ENCODE measurements at regions not wholly inside any gene's neighbourhood (a gene's known extent, or its start where the extent isn't known, plus 50 kb on each side); places are given as distances from the start of the nearest gene placed in this dataset.

DNA sequence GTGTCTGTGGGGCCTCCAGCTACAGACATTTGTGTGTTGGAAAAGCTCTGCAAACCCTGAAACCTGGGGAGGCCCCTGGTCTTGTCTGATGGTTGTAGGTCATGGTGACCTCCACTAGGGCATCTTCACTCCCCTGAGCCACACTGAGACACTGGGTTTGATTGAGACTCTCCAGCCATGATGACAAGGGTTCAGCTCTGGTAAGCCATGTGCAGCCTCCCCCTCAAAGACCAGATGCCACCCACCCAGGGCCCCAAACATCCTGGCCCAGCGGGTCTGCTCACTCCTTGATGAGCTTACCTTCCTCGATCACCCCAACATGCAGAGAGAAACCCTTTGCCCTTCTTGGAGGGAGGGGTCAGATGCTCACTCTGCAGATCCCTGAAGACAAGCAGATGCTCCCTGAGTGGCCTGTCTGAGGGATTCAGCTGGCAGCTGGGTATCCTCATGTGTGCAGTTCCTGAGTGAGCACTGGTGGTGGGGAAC is 101.6 kb downstream of the METRNL start:
- Mint-ChIP-seq H3K27me3 (peaks cover 26% of the 10 kb centered on the region), H3K4me3 (no peak overlapping the region), H3K9me3 (no peaks in the 10 kb centered on the region), H3K4me1 (peaks cover 6% of the 10 kb centered on the region), H3K27ac (no peak overlapping the region), H3K36me3 (no peaks in the 10 kb centered on the region)
- ATAC-seq = no peak

DNA sequence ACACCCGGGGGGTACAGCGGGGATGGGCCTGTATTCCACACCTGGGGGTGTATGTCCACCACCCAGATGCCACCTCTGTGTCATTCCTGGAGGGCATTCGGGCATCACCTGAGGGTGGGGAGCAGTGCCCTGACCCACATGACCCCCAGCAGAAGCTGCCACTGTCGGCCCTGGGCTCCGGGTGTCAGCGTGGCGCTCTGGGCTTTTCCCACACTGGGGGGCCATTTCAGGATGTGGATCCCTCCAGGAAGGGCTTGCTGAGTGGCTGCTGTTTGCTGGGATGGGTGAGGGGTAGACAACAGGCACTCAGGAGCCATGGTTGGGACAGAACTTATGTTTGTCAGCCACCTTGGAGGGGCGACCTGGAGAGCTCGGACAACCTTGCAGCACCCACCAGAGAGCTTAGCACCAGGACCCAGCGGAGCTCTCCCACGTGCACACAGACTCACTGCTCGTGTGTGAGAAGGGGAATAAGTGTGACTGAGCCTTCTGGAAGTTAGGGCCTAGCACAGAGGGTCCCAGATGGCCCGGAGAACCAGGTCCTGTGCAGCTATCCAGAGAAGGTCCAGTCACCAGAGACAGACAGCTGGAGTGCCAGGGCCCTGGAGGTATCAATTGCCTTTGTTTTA is 102.7 kb downstream of the METRNL start:
- H3K36me3 Mint-ChIP-seq = no peaks in the 10 kb centered on the region
- no peak for ATAC-seq
- H3K9me3 Mint-ChIP-seq = no peaks in the 10 kb centered on the region
- H3K27ac Mint-ChIP-seq = no peak overlapping the region
- no peaks in the 10 kb centered on the region for H3K4me1 Mint-ChIP-seq
- H3K27me3 Mint-ChIP-seq = peaks cover 15% of the 10 kb centered on the region
- no peak overlapping the region for H3K4me3 Mint-ChIP-seq

DNA sequence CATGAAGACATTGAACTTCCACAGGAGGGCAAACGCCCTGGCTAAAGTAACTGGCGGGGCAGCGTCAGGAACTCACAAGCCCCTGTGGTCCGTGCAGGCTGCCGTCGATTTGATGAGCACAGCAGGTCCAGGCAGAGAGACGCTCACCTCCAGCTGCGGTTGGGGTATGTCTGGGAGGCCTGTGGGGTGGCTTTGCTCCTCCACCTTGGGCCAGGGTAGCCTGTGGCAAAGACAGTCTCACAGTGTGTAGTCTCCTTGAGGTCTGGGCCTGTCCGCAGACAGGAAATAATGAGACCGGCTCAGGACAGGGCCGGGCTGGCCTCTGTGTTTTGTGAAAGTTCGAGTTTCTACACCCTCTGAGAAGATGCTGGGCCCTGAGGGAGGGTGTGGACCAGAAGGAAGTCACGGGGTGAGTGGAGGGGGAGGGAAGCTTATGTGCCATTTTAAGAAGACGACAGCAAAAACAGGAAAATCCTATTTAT is 103.3 kb downstream of the METRNL start:
- H3K36me3 Mint-ChIP-seq = peaks cover under 1% of the 10 kb centered on the region
- ATAC-seq = peak; percentile 17
- H3K27me3 Mint-ChIP-seq = peaks cover 10% of the 10 kb centered on the region
- no peaks in the 10 kb centered on the region for H3K4me1 Mint-ChIP-seq
- peaks cover under 1% of the 10 kb centered on the region for H3K9me3 Mint-ChIP-seq
- H3K4me3 Mint-ChIP-seq = no peak overlapping the region
- no peak overlapping the region for H3K27ac Mint-ChIP-seq

DNA sequence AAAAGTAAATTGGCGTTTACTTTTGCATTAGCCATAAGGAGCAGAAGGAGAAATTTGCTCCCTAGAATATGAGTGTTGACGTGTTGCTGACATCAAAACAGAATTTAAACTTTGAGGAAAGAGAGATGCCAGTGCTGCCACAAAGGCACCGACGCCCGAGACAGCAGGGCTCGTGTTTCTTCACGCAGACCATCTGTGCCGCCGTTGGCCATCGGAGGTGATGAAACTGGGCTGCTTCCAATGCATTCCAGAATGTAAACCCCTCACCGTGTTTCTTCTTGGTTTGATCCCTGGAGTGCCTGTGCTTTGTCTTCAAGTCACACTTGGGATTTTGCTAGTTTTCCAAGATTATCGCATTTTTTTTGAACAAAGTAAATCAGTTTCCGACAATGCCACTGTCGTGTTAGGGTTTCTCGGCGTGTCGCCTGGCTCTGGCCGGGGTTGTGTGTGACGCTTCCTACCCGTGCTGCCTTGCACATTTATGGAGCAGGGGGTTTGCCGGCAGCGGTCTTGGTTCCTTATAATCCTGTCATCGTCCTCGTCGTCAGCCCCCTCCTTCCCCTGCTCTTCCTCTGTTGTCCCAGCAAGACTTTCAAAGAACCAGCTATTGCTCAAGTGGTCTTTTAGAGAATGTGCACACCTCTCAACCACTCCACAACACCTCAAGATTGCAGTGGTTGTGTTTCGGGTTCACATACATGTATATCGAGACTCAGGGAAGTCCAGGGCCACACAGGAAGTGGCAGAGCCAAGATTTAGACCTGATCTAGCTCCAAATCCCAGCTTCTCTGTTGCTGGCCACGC is 103.9 kb downstream of the METRNL start:
- Mint-ChIP-seq H3K27me3 (peaks cover 3% of the 10 kb centered on the region), H3K36me3 (peaks cover 5% of the 10 kb centered on the region), H3K27ac (peak overlapping the region; percentile 48), H3K9me3 (peaks cover 4% of the 10 kb centered on the region), H3K4me1 (no peaks in the 10 kb centered on the region), H3K4me3 (no peak overlapping the region)
- no peak for ATAC-seq

DNA sequence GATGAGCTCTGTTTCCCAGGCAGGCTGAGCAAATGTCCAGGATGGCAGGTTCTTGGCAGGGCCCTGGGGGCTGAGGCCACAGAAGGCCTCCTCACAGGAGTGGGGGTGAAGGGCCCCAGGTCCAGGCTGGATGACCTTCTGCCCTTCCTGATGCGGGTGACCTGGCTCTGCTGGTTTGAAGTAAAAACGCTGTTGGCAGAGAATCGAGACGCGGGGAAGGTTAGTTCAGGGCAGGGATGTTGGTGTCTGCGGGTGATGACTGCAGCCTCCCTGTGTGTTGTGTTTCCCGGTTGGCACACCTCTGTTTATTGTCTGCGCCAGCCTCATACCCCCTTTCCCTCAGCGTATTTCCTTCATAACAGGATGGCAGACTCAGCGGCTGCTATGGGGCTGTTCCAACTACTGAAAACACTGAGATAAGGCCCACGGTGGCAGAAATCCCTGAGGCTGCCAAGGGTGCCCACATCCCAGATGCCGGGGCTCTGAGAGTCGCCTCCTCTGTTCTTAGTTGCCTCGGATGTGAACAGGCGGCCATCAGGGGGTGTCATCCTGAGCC is 104.6 kb downstream of the METRNL start:
- Mint-ChIP-seq H3K4me1 (no peaks in the 10 kb centered on the region), H3K27ac (peak overlapping the region; percentile 48)
- ATAC-seq = no peak

DNA sequence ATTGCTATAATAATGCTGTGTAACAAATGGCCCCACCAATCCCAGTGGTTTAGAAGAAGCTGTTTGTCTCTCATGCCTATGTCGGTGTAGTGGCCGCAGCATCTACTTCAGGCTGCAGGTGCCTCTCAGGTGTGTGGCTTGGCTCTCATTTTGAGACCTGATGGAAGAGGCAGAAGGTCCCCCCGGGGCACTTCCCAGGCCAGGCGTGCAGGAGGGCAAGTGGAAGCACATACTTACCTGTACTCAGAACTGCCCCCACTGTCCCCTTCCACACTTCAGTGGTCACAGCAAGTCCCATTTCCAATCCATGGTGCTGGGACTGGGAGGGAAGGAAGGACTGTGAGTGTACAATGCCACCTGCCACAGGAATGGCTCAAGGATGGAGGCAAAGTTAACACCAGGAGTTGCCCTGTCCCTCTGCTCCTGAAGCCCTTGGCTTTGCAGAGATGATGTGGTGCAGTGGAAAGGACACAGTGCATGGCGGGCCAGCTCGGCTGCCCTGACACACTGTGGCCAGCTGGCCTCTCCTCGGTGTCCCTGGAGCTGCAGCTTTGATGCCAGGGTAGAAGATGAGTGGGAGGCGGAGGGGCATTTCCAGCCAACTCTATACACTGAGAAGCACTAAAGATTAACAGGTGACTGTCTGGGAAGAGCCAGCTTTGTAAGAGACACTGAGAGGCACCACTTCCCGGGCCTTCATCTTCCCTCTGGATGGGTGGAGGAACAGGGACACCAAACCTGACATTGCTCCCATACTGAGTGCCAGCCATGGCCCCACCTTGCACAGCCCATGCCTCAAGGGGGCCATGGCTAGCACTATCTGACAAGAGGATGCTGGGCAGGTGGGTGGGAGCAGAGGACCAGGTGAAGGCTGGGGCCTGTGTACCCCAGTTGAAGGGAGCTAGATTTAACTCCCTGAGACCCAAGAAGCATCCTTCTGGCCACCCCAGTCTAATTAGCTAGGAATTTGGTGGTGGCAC is 105.9 kb downstream of the METRNL start:
- Mint-ChIP-seq H3K36me3 (peaks cover 5% of the 10 kb centered on the region), H3K27ac (no peak overlapping the region), H3K4me3 (no peak overlapping the region), H3K27me3 (no peaks in the 10 kb centered on the region), H3K9me3 (peaks cover 4% of the 10 kb centered on the region), H3K4me1 (no peaks in the 10 kb centered on the region)
- no peak for ATAC-seq

More for the DNA sequence above, 104.6 kb downstream of the METRNL start:
- H3K9me3 Mint-ChIP-seq = peaks cover 4% of the 10 kb centered on the region
- no peaks in the 10 kb centered on the region for H3K27me3 Mint-ChIP-seq
- H3K36me3 Mint-ChIP-seq = peaks cover 5% of the 10 kb centered on the region
- H3K4me3 Mint-ChIP-seq = no peak overlapping the region

DNA sequence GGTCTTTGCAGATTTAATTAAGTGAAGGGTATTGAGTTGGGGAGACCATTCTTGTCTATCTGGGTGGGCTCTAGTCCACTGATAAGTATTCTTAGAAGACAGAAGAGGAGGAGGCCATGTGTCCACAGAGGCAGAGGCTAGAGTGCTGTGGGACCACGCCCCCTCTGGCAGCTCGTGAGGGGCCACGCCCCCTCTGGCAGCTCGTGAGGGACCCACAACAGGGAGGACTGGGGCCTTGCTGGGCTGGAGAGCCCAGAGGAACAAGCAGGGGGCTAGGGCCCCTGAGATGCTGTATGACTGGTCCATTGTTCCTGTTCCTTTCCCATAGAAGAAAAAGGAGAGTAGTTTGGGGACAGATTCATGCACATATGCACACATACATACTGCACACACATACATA is 106.8 kb downstream of the METRNL start:
- peaks cover 5% of the 10 kb centered on the region for H3K36me3 Mint-ChIP-seq
- no peak overlapping the region for H3K27ac Mint-ChIP-seq
- no peak overlapping the region for H3K4me3 Mint-ChIP-seq
- no peaks in the 10 kb centered on the region for H3K27me3 Mint-ChIP-seq
- ATAC-seq = no peak
- peaks cover 4% of the 10 kb centered on the region for H3K9me3 Mint-ChIP-seq
- no peaks in the 10 kb centered on the region for H3K4me1 Mint-ChIP-seq

DNA sequence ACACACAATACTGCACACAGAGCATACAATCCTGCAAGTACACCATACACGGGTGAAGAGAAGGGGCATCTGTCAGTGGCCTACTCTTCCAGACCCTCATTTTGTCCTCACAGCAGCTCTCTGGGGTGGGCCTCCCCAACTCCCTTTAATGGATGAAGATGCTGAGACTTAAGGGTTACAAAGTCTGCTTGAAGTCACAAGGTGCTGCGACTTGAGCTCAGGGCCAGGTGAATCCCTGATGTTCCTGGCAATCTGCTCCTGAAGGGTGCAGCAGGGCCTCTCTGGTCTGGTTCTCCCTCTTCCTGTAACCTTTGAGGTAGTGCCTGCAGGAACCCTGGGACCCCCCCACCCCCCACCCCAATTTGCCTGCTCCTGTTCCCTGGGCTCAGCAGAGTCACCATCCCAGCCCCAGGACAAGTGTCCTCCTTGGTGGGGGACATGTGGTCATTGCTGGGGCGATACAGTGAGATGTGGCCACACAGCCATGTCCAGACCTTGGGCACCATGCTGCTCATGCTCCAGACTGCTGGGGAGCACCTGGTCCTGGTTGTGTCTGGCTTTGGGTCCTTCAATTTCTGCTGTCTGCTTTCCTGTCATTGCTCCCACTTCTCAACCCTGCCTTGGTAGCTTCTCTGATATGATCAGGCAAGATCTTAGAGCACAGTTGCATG is 107.5 kb downstream of the METRNL start:
- no peak overlapping the region for H3K4me3 Mint-ChIP-seq
- no peaks in the 10 kb centered on the region for H3K4me1 Mint-ChIP-seq
- no peaks in the 10 kb centered on the region for H3K27me3 Mint-ChIP-seq
- no peak overlapping the region for H3K27ac Mint-ChIP-seq
- ATAC-seq = no peak
- H3K9me3 Mint-ChIP-seq = peaks cover 4% of the 10 kb centered on the region
- peaks cover 5% of the 10 kb centered on the region for H3K36me3 Mint-ChIP-seq

DNA sequence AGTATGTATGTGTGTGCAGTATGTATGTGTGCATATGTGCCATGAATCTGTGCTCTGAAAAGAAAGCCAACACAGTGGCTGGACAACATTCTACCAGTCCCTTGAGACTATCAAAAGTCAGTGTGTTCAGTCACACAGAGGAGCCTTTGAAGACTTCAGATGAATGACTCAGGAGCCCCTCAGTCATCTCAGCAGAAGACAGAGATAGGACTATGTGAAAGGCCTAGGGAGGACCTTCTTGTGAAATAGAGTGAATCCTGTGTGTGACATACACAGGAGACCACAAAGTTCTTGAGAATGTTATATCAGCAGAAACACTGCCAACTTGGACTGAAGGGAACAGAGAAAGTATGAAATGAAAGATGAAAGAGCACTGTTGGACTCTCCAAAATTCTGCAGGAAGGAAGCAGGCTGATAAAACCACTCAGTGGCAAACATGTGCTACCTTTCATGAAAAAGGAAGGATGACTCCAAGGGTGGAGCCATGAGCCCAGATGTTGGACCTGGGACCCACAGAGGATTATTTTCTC is 108.4 kb downstream of the METRNL start:
- Mint-ChIP-seq H3K4me1 (no peaks in the 10 kb centered on the region), H3K27me3 (no peaks in the 10 kb centered on the region)

DNA sequence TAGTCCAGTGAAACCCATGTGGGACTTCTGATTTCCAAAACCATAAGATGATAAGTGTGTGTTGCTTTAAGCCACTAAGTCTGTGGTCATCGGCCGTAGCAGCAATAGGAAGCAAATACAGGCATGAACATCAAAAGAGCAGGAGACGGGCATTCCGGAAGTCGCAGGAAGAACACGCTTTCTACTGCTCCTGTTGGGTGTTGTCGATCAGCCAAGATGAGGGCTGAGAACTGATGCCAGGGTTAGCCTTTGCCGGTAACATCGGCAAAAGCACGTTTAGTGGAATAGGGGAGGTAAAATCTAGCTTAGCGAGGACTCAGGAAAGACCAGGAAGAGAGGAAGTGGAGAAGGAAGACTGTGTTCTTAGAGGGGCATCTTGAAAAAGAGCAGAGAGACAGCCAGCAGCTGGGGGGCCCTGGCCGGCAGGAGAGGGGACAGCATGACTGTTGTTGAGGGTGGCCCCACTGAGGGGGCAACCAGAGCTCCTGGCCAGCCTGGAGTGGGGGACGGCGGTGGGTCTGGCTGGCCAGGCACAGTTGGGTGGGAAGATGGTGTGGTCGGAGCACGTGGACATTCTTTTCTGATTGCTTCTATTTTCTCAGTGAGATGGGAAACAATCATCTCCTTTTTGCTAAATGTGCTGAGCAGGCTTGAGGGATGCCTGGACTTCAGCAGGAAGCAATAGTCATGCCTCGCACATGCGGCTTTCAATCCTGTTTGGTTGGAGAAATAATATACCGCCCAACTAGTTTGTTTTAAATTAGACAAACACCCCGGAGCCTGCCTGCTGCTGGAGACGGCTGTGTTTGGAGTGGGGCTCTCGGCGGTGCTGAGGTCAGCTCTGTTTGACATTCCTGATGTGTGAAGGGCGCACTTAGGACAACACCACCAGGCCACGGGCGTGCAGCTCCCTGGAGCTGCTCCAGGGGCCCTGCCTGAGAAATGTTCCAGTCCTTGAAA is 109.9 kb downstream of the METRNL start:
- Mint-ChIP-seq H3K4me1 (peaks cover 9% of the 10 kb centered on the region), H3K27ac (no peak overlapping the region)

More for the DNA sequence above, 108.4 kb downstream of the METRNL start:
- H3K27ac Mint-ChIP-seq = no peak overlapping the region
- peaks cover 5% of the 10 kb centered on the region for H3K36me3 Mint-ChIP-seq
- peaks cover 4% of the 10 kb centered on the region for H3K9me3 Mint-ChIP-seq
- ATAC-seq = peak; percentile 46
- H3K4me3 Mint-ChIP-seq = no peak overlapping the region

DNA sequence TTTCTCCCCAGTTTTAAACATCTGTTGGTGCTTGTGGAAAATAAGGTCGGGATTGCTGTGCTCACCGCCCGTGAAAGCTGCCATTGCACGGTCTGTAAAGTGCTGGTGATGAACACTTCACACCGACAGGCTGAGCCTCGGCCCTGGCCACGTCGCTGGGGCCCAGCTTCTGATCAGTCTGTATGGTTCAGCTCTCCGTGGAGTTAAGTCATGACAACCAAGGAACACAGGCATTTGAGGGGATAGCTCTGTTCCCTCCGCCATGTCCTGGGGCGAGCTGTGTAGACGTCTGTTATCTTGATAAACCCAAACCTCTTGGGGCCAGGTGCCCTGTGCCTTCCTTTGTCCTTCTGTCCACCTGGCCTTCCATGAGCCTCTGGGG is 110.6 kb downstream of the METRNL start:
- Mint-ChIP-seq H3K27me3 (no peaks in the 10 kb centered on the region), H3K4me1 (peaks cover 11% of the 10 kb centered on the region), H3K36me3 (peaks cover 5% of the 10 kb centered on the region), H3K9me3 (peaks cover 4% of the 10 kb centered on the region), H3K27ac (no peak overlapping the region), H3K4me3 (no peak overlapping the region)
- ATAC-seq = no peak

More for the DNA sequence above, 109.9 kb downstream of the METRNL start:
- ATAC-seq = no peak
- Mint-ChIP-seq H3K27me3 (no peaks in the 10 kb centered on the region), H3K36me3 (peaks cover 5% of the 10 kb centered on the region), H3K4me3 (no peak overlapping the region), H3K9me3 (peaks cover 4% of the 10 kb centered on the region)

DNA sequence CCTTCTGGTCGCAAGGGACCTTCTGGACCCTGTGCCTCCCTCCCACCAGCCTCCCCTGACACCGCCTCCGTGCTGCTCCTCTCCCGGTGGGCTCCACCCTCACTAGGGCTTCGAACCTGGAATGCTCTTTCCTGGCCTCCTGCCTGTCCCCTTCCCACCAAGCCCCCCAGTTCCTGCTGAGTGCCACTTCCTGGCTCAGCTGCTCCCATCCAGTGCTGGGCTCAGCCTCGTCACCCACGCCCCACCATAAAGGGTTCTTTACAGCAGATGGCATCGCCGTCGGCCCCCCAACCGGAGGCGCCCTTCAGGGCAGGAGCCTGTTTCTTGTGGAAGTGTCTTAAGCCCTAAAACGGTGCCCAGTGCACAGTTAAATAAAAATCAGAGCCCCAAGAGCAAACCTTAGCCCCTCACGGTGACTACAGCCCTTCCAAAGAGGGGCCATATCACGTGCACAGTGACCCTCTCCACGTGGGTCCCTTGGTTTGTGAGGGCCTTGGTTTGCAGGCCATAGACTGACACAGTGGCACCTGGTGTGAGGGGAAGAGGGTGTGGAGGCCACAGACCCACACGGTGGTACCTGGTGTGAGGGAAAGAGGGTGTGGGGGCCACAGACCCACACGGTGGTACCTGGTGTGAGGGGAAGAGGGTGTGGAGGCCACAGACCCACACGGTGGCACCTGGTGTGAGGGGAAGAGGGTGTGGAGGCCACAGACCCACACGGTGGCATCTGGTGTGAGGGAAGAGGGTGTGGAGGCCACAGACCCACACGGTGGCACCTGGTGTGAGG is 111.4 kb downstream of the METRNL start:
- no peak for ATAC-seq
- Mint-ChIP-seq H3K4me3 (no peak overlapping the region), H3K4me1 (peaks cover 11% of the 10 kb centered on the region), H3K27me3 (no peaks in the 10 kb centered on the region), H3K27ac (peak overlapping the region; percentile 6), H3K36me3 (peaks cover 5% of the 10 kb centered on the region), H3K9me3 (peaks cover 4% of the 10 kb centered on the region)

All from stimulated activated memory B cell treated with anti-CD40 and anti-IgM and Interleukin-4, amounts not matched to agents 10 μg/mL and 1 μg/mL and 100 μg/mL, for 72 hours (primary cell).